ENCODE measurements at regions not wholly inside any gene's neighbourhood (a gene's known extent, or its start where the extent isn't known, plus 50 kb on each side); places are given as distances from the start of the nearest gene placed in this dataset.

DNA sequence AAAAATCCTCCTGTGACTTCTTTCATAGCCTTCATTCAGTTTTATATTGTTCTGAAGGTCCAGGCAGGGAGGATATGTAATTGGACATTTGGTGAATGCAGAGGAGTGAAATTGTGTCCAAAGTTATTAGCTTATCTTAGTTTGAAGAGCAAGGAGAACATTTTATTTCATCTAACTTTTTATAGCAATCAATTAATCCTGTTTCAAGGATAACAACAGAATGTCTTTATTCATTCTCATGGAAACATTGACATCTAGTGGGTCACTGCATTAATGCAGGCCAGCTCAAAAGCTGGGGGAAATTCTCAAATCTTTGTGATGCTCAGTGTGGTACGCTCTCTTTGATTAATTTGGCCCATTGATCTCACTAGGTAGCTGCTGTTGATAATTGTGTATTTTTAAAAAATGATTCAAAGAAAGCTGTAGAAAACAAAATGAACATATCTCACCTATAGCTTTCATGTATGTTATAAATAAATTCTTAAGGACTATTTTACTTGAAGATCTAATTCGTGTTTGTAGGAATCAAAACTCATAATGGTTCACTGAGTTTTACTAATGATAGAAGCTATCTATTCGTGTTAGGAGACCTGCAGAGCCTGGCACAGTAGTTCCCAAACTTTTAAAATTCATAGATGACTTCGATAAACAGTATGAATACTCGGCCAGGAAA is 150.8 kb upstream of the KCNMB2 start:
- Histone ChIP-seq H2BK12ac (ENCODE audit: low read depth, low read length) (no peak overlapping the region), H4K8ac (ENCODE audit: extremely low read depth, insufficient read depth, low read length) (no peak overlapping the region), H3K79me2 (ENCODE audit: control insufficient read depth in 1 of 2, insufficient read depth in 2 of 2, low read length in 2 of 2) (no peaks in the 10 kb centered on the region), H2BK5ac (ENCODE audit: low read depth, low read length) (no peak overlapping the region), H2AFZ (ENCODE audit: low read length) (peak overlapping the region; percentile 87; the same call in 1 of the 2 replicates), H2AK5ac (ENCODE audit: low read depth, low read length) (no peak overlapping the region), H3K14ac (ENCODE audit: insufficient read length) (no peak overlapping the region), H3K4me3 (ENCODE audit: extremely low read depth in 1 of 4, insufficient read depth in 2 of 4, low read depth in 3 of 4, low read length in 4 of 4) (no peak overlapping the region), H3K9ac (replicated peaks in 1 of 4; ENCODE audit: extremely low read depth in 1 of 4, low read depth in 3 of 4, low read length in 3 of 4) (no peak overlapping the region), H3K79me1 (ENCODE audit: low read depth, low read length) (no peaks in the 10 kb centered on the region), H3K27me3 (replicated peaks in 1 of 4; ENCODE audit: control insufficient read depth in 3 of 4, extremely low read depth in 1 of 4, insufficient read depth in 3 of 4, low read length in 3 of 4) (no peaks in the 10 kb centered on the region), H2BK20ac (ENCODE audit: low read length) (no peak overlapping the region), H3K36me3 (ENCODE audit: control insufficient read depth in 2 of 4, insufficient read depth in 4 of 4, low read length in 3 of 4) (no peaks in the 10 kb centered on the region), H4K20me1 (replicated peaks in 1 of 2; ENCODE audit: control insufficient read depth in 1 of 2, insufficient read depth in 2 of 2, low read length in 2 of 2) (no peaks in the 10 kb centered on the region), H4K5ac (ENCODE audit: insufficient read length, low read depth, low read length) (no peak overlapping the region), H3K56ac (replicated peaks; ENCODE audit: insufficient read length, low read depth, low read length) (no peak overlapping the region), H3K4me2 (ENCODE audit: insufficient read depth in 1 of 2, low read depth in 2 of 2, low read length in 2 of 2) (no peak overlapping the region), H3K18ac (ENCODE audit: extremely low read depth, low read length) (no peak overlapping the region), H4K91ac (replicated peaks; ENCODE audit: insufficient read length, low read length) (no peak overlapping the region), H2BK15ac (ENCODE audit: low read length) (no peak overlapping the region), H3K9me3 (ENCODE audit: insufficient read depth in 2 of 2, low read depth in 1 of 2, low read length in 1 of 2) (no peaks in the 10 kb centered on the region), H3K27ac (ENCODE audit: low read depth, low read length) (no peak overlapping the region), H3K4me1 (replicated peaks in 1 of 4; ENCODE audit: control insufficient read depth in 3 of 4, insufficient read depth in 4 of 4, low read length in 3 of 4) (no peaks in the 10 kb centered on the region), H3K23me2 (ENCODE audit: low read depth, low read length) (no peaks in the 10 kb centered on the region), H3K23ac (ENCODE audit: insufficient read length) (no peak overlapping the region), H3K4ac (replicated peaks; ENCODE audit: insufficient read length, low read depth, low read length) (no peak overlapping the region), H2BK120ac (replicated peaks; ENCODE audit: low read depth, low read length) (no peak overlapping the region)
- peak; percentile 1 to 50 for DNase-seq (ENCODE audit: low read depth in 1 of 2, low spot score in 2 of 2)
- ChIA-PET POLR2A (ENCODE audit: partially characterized antibody) (no interaction called here), CTCF (ENCODE audit: partially characterized antibody) (interaction anchor here (0.6 to 2.2 kb wide), 35 partner anchors 9 to 1447 kb away, joined by 3 to 16 read pairs (median 3); no protein-coding TSS in a partner anchor)
- 82% methylated on average over 5 of the region's 5 CpGs; no CpG with 5 or more reads in 1 of the 2 experiments for WGBS, 2 experiments (ENCODE audit: extremely low coverage in 1 of 2, insufficient coverage in 1 of 2, insufficient read length in 1 of 2, insufficient replicate concordance in 2 of 2, low coverage in 1 of 2, low lambda C conversion rate in 2 of 2, missing lambda C conversion rate in 1 of 2)
- peak; percentile 97 for FAIRE-seq
- TF ChIP-seq EZH2 (IDR thresholded peaks at IDR 0.05; ENCODE audit: low read depth, low read length, severe bottlenecking) = no peak
- no peak for TF ChIP-seq SP2 (IDR thresholded peaks at IDR 0.05; ENCODE audit: low read length)
- TF ChIP-seq ASH2L (IDR thresholded peaks at IDR 0.05; ENCODE audit: low read length) = no peak
- TF ChIP-seq TAF1 (IDR thresholded peaks at IDR 0.05; ENCODE audit: low read depth, low read length) = no peak
- TF ChIP-seq CHD1 (IDR thresholded peaks at IDR 0.05; ENCODE audit: low read depth, low read length) = no peak
- TF ChIP-seq RAD21 (IDR thresholded peaks at IDR 0.05 in 1 of 2, conservative IDR thresholded peaks at IDR 0.05 in 1 of 2; ENCODE audit: low read depth in 2 of 2, low read length in 2 of 2) = peak; percentile 87 to 92
- no peak for TF ChIP-seq BCL11A (IDR thresholded peaks at IDR 0.05; ENCODE audit: low read depth in 2 of 2, low read length in 2 of 2)
- TF ChIP-seq, protein P1, sequence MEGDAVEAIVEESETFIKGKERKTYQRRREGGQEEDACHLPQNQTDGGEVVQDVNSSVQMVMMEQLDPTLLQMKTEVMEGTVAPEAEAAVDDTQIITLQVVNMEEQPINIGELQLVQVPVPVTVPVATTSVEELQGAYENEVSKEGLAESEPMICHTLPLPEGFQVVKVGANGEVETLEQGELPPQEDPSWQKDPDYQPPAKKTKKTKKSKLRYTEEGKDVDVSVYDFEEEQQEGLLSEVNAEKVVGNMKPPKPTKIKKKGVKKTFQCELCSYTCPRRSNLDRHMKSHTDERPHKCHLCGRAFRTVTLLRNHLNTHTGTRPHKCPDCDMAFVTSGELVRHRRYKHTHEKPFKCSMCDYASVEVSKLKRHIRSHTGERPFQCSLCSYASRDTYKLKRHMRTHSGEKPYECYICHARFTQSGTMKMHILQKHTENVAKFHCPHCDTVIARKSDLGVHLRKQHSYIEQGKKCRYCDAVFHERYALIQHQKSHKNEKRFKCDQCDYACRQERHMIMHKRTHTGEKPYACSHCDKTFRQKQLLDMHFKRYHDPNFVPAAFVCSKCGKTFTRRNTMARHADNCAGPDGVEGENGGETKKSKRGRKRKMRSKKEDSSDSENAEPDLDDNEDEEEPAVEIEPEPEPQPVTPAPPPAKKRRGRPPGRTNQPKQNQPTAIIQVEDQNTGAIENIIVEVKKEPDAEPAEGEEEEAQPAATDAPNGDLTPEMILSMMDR (IDR thresholded peaks at IDR 0.05; ENCODE audit: control extremely low read depth in 1 of 3, insufficient read depth in 1 of 3, low read depth in 1 of 3, low read length in 3 of 3) = peak in 2 of 3 experiments; percentile 47 to 76; a peak in 3 of 4 replicates
- no peak for TF ChIP-seq BACH1 (IDR thresholded peaks at IDR 0.05; ENCODE audit: low read length)
- TF ChIP-seq HDAC6 (IDR thresholded peaks at IDR 0.05; ENCODE audit: low read depth, low read length) = no peak
